Stimulated activated naive B cell treated with anti-CD40 and anti-IgM and Interleukin-4, amounts not matched to agents 10 μg/mL and 1 μg/mL and 100 μg/mL, for 72 hours (primary cell): ENCODE measurements at regions not wholly inside any gene's neighbourhood (a gene's known extent, or its start where the extent isn't known, plus 50 kb on each side); places are given as distances from the start of the nearest gene placed in this dataset.

ENCODE experiments used
- ATAC-seq, 2 donors: fragments of 150-1000 bp; cut with Tn5 transposase; replicated peaks; 2 replicates each; pipeline ENCODE4 v1.10.0; 2021; ENCODE audit warnings: moderate library complexity in 1 of 2
- DNase-seq: peaks from one replicate; pipeline ENCODE4 v3.0.0; 2021
- H3K27ac Mint-ChIP-seq: one replicate; pipeline ENCODE4 v1.8.0; 2022; ENCODE audit warnings: mild to moderate bottlenecking, mixed read lengths
- H3K27me3 Mint-ChIP-seq, 2 donors: one replicate each; pipeline ENCODE4 v1.8.0; 2022; ENCODE audit warnings: mixed read lengths in 2 of 2
- H3K36me3 Mint-ChIP-seq, 2 donors: one replicate each; pipeline ENCODE4 v1.8.0; 2022; ENCODE audit warnings: mixed read lengths in 2 of 2, mild to moderate bottlenecking in 1 of 2
- H3K4me1 Mint-ChIP-seq, 2 donors: one replicate each; pipeline ENCODE4 v1.8.0; 2022; ENCODE audit warnings: mixed read lengths in 2 of 2, mild to moderate bottlenecking in 1 of 2
- H3K4me3 Mint-ChIP-seq, 2 donors: one replicate each; pipeline ENCODE4 v1.8.0; 2022; ENCODE audit warnings: mild to moderate bottlenecking in 2 of 2, mixed read lengths in 2 of 2, moderate library complexity in 1 of 2
- H3K9me3 Mint-ChIP-seq, 2 donors: one replicate each; pipeline ENCODE4 v1.8.0; 2022; ENCODE audit warnings: mixed read lengths in 2 of 2, mild to moderate bottlenecking in 1 of 2

GRCh38 chr7:20562461-20562860 is 53.0 kb upstream of the ABCB5 start:
- Mint-ChIP-seq H3K4me3 (no peak overlapping the region), H3K9me3 (peaks cover 0 to under 1% of the 10 kb centered on the region in 2 donors), H3K27me3 (no peaks in the 10 kb centered on the region), H3K36me3 (no peaks in the 10 kb centered on the region), H3K4me1 (no peaks in the 10 kb centered on the region), H3K27ac (no peak overlapping the region)
- no peak for DNase-seq
- no peak for ATAC-seq
